ENCODE measurements at regions not wholly inside any gene's neighbourhood (a gene's known extent, or its start where the extent isn't known, plus 50 kb on each side); places are given as distances from the start of the nearest gene placed in this dataset.

GRCh38 chr7:149586646-149587645 lies 89.3 kb upstream of the ZNF746 start:
- TF ChIP-seq CTCF (IDR thresholded peaks at IDR 0.05; ENCODE audit: insufficient read depth, low read length) (no peak), REST (IDR thresholded peaks at IDR 0.05; ENCODE audit: insufficient replicate concordance, low read depth) (no peak)
